Vagina (tissue), 2 donors: ENCODE measurements at regions not wholly inside any gene's neighbourhood (a gene's known extent, or its start where the extent isn't known, plus 50 kb on each side); places are given as distances from the start of the nearest gene placed in this dataset.

Experiments used
- DNase-seq, 2 donors: peaks; one replicate each; pipeline ENCODE4 v3.0.0-alpha.2; 2017; ENCODE audit errors: extremely low spot score in 2 of 2
- H3K27ac ChIP-seq: fragments of 200-600 bp; sonication (generic); one replicate; pipeline ENCODE4 v1.5.1; 2019
- H3K27me3 ChIP-seq: fragments of 200-600 bp; sonication (generic); one replicate; pipeline ENCODE4 v1.5.1; 2019
- H3K36me3 ChIP-seq, 2 donors: fragments of 200-600 bp; sonication (generic); one replicate each; pipeline ENCODE4 v1.5.1; 2017 to 2019
- H3K4me1 ChIP-seq: fragments of 200-600 bp; sonication (generic); one replicate; pipeline ENCODE4 v1.5.1; 2019
- H3K4me3 ChIP-seq, 2 donors: fragments of 200-600 bp; sonication (generic); 1 replicate in 1 of 2; 2 replicates in 1 of 2; pipeline ENCODE4 v1.5.1; 2016 to 2019
- H3K9me3 ChIP-seq: fragments of 200-600 bp; sonication (generic); one replicate; pipeline ENCODE4 v1.5.1; 2019
- POLR2A ChIP-seq, 2 donors: fragments of 450-650 bp; IDR thresholded peaks; one replicate each; pipeline ENCODE4 v1.6.1; 2017; ENCODE audit warnings: antibody characterized with exemption in 2 of 2, mild to moderate bottlenecking in 2 of 2, moderate library complexity in 2 of 2
- POLR2AphosphoS5 ChIP-seq, 2 donors: sonication (generic); formaldehyde crosslinking; IDR thresholded peaks; one replicate each; pipeline ENCODE4 v1.9.0; 2017; ENCODE audit warnings: antibody characterized with exemption in 2 of 2, mild to moderate bottlenecking in 2 of 2, low read depth in 1 of 2; ENCODE audit not compliant: insufficient read depth in 1 of 2
- intact Hi-C: fragments of 100-400 bp; cut with DNase I; formaldehyde crosslinking; loops from one replicate; pipeline ENCODE4 v1.15.1; 2023
- TF ChIP-seq, protein P1 (sequence below), 3 experiments: fragments of 450-650 bp in 2 of 3; fragments of 200-600 bp in 1 of 3; sonication (generic) in 1 of 3; IDR thresholded peaks; one replicate each; pipeline ENCODE4 v1.5.1; 2017 to 2019; ENCODE audit warnings: antibody characterized with exemption in 3 of 3, mild to moderate bottlenecking in 2 of 3, moderate library complexity in 2 of 3

DNA sequence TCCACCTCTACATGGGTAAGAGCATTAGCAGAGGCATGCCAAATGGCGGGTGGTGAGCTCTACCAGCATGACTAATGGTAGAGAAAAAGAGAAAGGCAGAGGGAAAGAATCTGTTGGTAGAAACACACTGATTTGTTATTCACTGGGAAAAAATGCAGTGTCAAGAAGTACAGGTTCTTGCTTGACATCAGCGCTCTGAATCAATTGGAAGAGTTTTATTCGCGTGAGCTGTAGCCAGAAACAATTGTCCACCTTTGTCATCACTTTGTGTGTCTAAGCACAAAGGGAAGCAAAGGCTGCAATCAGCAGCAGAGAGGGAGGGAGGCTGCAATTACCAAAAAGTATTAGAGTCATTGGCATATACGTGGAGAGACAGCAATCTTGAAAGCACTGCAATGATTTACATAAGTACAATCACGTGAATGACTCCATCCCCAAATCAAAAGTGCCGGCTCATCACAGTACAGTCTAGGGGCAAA lies 67.7 kb upstream of the HS3ST1 start:
- TF ChIP-seq POLR2A (IDR thresholded peaks at IDR 0.05) (no peak), POLR2AphosphoS5 (IDR thresholded peaks at IDR 0.05; ENCODE audit: insufficient read depth in 1 of 2, low read depth in 1 of 2) (no peak)
- TF ChIP-seq, protein P1, sequence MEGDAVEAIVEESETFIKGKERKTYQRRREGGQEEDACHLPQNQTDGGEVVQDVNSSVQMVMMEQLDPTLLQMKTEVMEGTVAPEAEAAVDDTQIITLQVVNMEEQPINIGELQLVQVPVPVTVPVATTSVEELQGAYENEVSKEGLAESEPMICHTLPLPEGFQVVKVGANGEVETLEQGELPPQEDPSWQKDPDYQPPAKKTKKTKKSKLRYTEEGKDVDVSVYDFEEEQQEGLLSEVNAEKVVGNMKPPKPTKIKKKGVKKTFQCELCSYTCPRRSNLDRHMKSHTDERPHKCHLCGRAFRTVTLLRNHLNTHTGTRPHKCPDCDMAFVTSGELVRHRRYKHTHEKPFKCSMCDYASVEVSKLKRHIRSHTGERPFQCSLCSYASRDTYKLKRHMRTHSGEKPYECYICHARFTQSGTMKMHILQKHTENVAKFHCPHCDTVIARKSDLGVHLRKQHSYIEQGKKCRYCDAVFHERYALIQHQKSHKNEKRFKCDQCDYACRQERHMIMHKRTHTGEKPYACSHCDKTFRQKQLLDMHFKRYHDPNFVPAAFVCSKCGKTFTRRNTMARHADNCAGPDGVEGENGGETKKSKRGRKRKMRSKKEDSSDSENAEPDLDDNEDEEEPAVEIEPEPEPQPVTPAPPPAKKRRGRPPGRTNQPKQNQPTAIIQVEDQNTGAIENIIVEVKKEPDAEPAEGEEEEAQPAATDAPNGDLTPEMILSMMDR (IDR thresholded peaks at IDR 0.05) = no peak
- Histone ChIP-seq H3K4me3 (no peak overlapping the region), H3K9me3 (no peaks in the 10 kb centered on the region), H3K27me3 (no peaks in the 10 kb centered on the region), H3K4me1 (peaks cover 7% of the 10 kb centered on the region), H3K27ac (no peak overlapping the region), H3K36me3 (no peaks in the 10 kb centered on the region)
- DNase-seq = no peak
- intact Hi-C loops = no loop called here

DNA sequence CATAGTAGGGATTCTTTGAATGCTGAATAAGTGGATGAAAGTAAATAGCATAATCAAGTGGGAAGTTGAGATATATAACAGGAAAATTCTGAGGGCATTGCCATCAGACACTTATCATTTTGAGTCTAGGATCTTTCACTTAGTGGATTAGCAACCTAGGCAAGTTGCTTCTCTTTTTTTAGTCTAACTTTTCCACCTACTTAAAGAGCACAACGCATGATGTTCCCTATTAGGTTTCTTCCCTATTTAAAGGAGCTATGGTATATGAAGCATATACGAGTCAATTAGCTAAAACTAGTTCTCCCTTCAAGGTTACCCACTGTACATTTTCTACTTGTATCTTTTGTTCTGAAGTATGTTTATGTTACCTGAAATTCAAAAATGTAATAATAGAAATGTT lies 67.1 kb upstream of the HS3ST1 start:
- TF ChIP-seq, protein P1 (IDR thresholded peaks at IDR 0.05) = no peak
- TF ChIP-seq POLR2A (IDR thresholded peaks at IDR 0.05) = no peak
- no peak for TF ChIP-seq POLR2AphosphoS5 (IDR thresholded peaks at IDR 0.05; ENCODE audit: insufficient read depth in 1 of 2, low read depth in 1 of 2)
- no peak for DNase-seq
- Histone ChIP-seq H3K4me3 (no peak overlapping the region), H3K36me3 (no peaks in the 10 kb centered on the region), H3K27me3 (no peaks in the 10 kb centered on the region), H3K27ac (no peak overlapping the region), H3K4me1 (peaks cover 7% of the 10 kb centered on the region), H3K9me3 (no peaks in the 10 kb centered on the region)
- intact Hi-C loops = no loop called here

DNA sequence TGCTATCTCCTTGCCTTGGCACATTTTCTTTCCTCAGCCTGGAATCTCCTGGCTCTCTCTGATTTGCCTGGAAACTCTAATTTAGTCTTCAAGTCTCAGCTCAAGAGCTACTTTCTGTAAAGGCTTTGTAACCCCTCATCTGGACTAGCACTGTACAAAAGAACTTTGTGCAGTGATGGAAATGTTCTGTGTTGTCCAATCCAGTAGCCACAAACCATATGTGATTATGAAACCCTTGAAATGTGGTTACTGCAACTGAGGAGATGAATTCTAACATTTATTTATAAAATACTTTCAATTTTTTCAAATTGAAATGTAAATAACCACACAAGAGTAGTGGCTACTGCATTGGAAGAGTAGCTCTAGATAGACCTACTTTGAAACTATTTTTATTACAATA lies 66.6 kb upstream of the HS3ST1 start:
- intact Hi-C loops = no loop called here
- Histone ChIP-seq H3K27ac (no peak overlapping the region), H3K4me1 (peaks cover 7% of the 10 kb centered on the region), H3K27me3 (no peaks in the 10 kb centered on the region), H3K9me3 (no peaks in the 10 kb centered on the region), H3K36me3 (no peaks in the 10 kb centered on the region), H3K4me3 (no peak overlapping the region)
- no peak for DNase-seq
- TF ChIP-seq POLR2A (IDR thresholded peaks at IDR 0.05) (no peak), POLR2AphosphoS5 (IDR thresholded peaks at IDR 0.05; ENCODE audit: insufficient read depth in 1 of 2, low read depth in 1 of 2) (no peak)
- TF ChIP-seq, protein P1 (IDR thresholded peaks at IDR 0.05) = no peak

DNA sequence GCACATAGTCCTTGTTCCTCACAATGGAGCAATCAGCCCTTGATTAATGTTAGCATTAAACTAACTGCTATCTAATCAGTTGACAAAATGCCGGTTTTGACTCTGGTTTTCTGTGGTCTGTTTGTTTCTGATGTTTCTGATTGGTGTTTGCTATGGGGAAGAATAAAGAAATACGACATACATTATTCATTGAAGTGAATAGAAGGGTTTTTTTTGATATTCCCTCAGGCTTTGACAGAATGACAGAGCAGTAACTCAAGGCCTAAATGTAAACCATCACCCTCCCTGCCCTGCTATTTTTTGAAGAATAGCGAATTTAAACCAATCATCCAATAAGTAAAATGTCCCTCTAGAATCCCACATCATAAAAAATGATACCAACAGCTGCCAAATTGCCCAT lies 65.5 kb upstream of the HS3ST1 start:
- Histone ChIP-seq H3K36me3 (no peaks in the 10 kb centered on the region), H3K4me3 (no peak overlapping the region), H3K27me3 (no peaks in the 10 kb centered on the region), H3K27ac (no peak overlapping the region), H3K4me1 (peaks cover 7% of the 10 kb centered on the region), H3K9me3 (no peaks in the 10 kb centered on the region)
- no peak for DNase-seq
- intact Hi-C loops = no loop called here
- TF ChIP-seq POLR2AphosphoS5 (IDR thresholded peaks at IDR 0.05; ENCODE audit: insufficient read depth in 1 of 2, low read depth in 1 of 2) = no peak
- no peak for TF ChIP-seq POLR2A (IDR thresholded peaks at IDR 0.05)
- TF ChIP-seq, protein P1 (IDR thresholded peaks at IDR 0.05) = no peak

DNA sequence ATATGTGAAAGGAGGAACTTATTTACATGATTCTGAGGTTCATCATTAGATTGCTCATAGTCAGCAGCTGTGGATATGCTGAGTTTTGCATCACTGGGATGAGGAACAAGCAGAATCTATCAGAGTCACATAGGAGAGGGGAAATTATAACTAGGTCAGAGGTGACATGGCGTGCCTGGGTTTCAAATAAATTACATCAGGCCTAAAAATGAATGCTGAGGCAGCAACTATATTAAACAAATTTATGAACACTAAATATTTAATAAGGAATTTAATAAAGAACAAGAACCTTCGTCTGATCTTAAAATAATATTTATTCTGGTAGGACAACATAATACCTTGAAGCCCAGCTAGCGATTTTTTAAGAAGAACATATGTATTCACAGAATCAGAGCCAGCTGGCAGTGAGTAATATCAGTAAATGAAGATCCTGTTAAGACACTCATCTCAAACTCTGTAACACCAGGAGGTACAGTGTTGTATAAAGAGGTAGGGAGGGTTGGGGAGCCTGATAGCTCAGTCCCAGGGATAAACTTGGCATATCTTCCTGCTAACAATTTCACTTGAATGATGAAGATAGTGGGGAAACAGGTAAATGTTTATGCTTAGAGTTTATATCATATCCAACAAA lies 60.9 kb upstream of the HS3ST1 start:
- DNase-seq = no peak
- no peaks in the 10 kb centered on the region for H3K4me1 ChIP-seq
- H3K27me3 ChIP-seq = no peaks in the 10 kb centered on the region
- no peak for TF ChIP-seq POLR2AphosphoS5 (IDR thresholded peaks at IDR 0.05; ENCODE audit: insufficient read depth in 1 of 2, low read depth in 1 of 2)
- TF ChIP-seq, protein P1 (IDR thresholded peaks at IDR 0.05) = no peak
- no peak for TF ChIP-seq POLR2A (IDR thresholded peaks at IDR 0.05)
- H3K4me3 ChIP-seq = no peak overlapping the region
- H3K27ac ChIP-seq = no peak overlapping the region
- H3K9me3 ChIP-seq = no peaks in the 10 kb centered on the region
- no peaks in the 10 kb centered on the region for H3K36me3 ChIP-seq
- intact Hi-C loops = no loop called here
